ENCODE measurements at regions not wholly inside any gene's neighbourhood (a gene's known extent, or its start where the extent isn't known, plus 50 kb on each side); places are given as distances from the start of the nearest gene placed in this dataset.
A peak's percentile ranks its signal among the peaks of the same experiment; 100 is the strongest.

DNA sequence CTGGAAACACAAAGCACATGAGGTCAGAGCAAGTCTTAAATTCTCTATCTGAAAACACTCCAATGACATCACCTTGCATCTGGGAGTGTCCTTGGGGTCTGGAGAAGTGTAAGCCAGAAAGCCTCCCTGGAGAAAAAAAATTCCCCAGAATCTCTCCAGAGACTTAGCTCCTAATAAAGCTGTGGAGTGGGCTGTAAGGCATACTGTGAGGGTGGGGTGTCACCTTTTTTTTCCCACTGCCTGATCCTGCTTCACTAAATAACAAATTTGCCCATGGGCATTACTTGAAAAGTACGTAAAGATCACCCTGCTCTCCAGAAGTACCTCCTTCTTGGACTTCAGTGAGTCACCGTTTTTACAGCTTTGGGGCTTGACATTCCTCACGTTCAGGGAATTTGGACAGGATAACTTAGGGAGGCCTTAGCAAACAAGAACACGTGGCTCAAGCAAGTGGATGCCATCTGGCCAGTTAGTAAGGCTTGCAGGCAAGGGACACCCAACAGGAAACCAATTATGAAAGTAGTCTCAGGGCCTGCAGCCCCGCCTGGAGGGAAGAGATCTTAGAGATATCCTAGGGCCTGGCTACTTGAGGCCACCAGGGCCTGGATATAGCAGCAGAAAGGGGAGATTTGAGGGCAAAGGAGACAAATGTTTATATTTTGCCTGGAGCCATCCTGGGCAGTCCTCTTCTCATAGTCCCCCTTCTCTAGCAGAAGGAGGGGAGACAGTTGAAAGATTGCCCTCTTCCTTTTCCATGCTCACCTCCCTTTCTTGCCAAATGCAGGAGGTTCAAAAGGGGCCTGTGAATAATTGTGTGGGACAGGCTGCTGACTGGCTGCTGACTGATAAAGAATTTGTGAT is 60.1 kb upstream of the PLAC1 start:
- Mint-ChIP-seq H3K27ac (ENCODE audit: unreplicated experiment) (no peak overlapping the region), H3K36me3 (ENCODE audit: insufficient read depth, unreplicated experiment) (peaks cover 4% of the 10 kb centered on the region), H3K4me1 (ENCODE audit: low read depth, unreplicated experiment) (peaks cover 10% of the 10 kb centered on the region), H3K4me3 (ENCODE audit: low read depth, unreplicated experiment) (no peak overlapping the region), H3K27me3 (ENCODE audit: unreplicated experiment) (peaks cover 3% of the 10 kb centered on the region), H3K9me3 (ENCODE audit: low read depth, unreplicated experiment) (no peaks in the 10 kb centered on the region)
- peak; percentile 34 for DNase-seq
- CTCF ChIA-PET = no interaction called here
- no TSS peak for BruUV-seq (replicated peaks)
- TF ChIP-seq, protein P1, sequence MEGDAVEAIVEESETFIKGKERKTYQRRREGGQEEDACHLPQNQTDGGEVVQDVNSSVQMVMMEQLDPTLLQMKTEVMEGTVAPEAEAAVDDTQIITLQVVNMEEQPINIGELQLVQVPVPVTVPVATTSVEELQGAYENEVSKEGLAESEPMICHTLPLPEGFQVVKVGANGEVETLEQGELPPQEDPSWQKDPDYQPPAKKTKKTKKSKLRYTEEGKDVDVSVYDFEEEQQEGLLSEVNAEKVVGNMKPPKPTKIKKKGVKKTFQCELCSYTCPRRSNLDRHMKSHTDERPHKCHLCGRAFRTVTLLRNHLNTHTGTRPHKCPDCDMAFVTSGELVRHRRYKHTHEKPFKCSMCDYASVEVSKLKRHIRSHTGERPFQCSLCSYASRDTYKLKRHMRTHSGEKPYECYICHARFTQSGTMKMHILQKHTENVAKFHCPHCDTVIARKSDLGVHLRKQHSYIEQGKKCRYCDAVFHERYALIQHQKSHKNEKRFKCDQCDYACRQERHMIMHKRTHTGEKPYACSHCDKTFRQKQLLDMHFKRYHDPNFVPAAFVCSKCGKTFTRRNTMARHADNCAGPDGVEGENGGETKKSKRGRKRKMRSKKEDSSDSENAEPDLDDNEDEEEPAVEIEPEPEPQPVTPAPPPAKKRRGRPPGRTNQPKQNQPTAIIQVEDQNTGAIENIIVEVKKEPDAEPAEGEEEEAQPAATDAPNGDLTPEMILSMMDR (IDR thresholded peaks at IDR 0.05; ENCODE audit: unreplicated experiment) = no peak
- intact Hi-C loops (cut with micrococcal nuclease; ENCODE audit: unreplicated experiment) = loop anchor here (5.0 kb wide), 1 partner anchor 46 kb away; no protein-coding TSS in a partner anchor

DNA sequence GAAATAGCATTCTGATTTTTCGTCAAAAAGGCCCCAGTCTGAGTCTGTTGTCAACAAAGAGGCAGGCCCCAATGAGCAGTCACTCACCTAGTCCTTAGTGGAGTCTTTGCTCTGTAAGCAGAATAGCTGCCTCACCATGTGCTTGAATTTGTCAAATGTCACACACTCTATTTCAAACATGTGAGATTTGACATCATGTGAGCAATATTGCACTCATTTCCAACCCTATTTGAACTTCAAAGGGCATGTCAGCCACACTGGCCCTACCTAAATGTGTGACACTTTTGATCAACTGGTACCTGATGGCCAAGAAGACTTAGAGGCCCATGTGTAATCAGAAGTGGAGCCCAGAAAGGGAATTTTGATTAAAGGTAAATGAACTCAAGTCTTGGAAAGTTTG is 59.4 kb upstream of the PLAC1 start:
- intact Hi-C loops (cut with micrococcal nuclease; ENCODE audit: unreplicated experiment) = loop anchor here (5.0 kb wide), 1 partner anchor 45 kb away; no protein-coding TSS in a partner anchor
- CTCF ChIA-PET = no interaction called here
- H3K36me3 Mint-ChIP-seq (ENCODE audit: insufficient read depth, unreplicated experiment) = peaks cover 4% of the 10 kb centered on the region
- DNase-seq = no peak
- H3K27me3 Mint-ChIP-seq (ENCODE audit: unreplicated experiment) = peaks cover 7% of the 10 kb centered on the region
- no peak overlapping the region for H3K27ac Mint-ChIP-seq (ENCODE audit: unreplicated experiment)
- H3K4me1 Mint-ChIP-seq (ENCODE audit: low read depth, unreplicated experiment) = peaks cover 10% of the 10 kb centered on the region
- BruUV-seq (replicated peaks) = no TSS peak
- H3K9me3 Mint-ChIP-seq (ENCODE audit: low read depth, unreplicated experiment) = no peaks in the 10 kb centered on the region
- H3K4me3 Mint-ChIP-seq (ENCODE audit: low read depth, unreplicated experiment) = no peak overlapping the region
- TF ChIP-seq, protein P1 (IDR thresholded peaks at IDR 0.05; ENCODE audit: unreplicated experiment) = no peak

DNA sequence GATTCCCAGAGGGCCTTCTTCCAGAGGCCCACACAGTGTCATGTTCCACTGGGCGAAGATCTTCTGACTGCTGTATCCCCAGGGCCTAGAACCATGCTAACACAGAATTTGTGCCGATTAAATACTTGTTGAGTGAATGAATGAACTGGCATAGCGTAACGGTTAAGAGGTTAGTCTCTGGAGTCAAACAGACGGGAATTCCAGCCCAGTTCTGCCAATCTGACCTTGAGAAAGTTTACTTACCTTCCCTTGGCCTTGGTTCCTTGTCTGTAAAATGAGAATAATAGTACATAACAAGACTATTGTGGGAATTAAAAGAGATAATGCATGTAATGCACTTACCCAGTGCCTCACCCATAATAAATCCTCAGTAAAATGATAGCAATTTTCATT is 58.3 kb upstream of the PLAC1 start:
- no peak overlapping the region for H3K27ac Mint-ChIP-seq (ENCODE audit: unreplicated experiment)
- H3K27me3 Mint-ChIP-seq (ENCODE audit: unreplicated experiment) = peaks cover 7% of the 10 kb centered on the region
- no peak overlapping the region for H3K4me3 Mint-ChIP-seq (ENCODE audit: low read depth, unreplicated experiment)
- intact Hi-C loops (cut with micrococcal nuclease; ENCODE audit: unreplicated experiment) = loop anchor here (5.0 kb wide), 1 partner anchor 44 kb away; no protein-coding TSS in a partner anchor
- peaks cover 4% of the 10 kb centered on the region for H3K36me3 Mint-ChIP-seq (ENCODE audit: insufficient read depth, unreplicated experiment)
- DNase-seq = no peak
- TF ChIP-seq, protein P1 (IDR thresholded peaks at IDR 0.05; ENCODE audit: unreplicated experiment) = no peak
- CTCF ChIA-PET = no interaction called here
- no TSS peak for BruUV-seq (replicated peaks)
- H3K9me3 Mint-ChIP-seq (ENCODE audit: low read depth, unreplicated experiment) = no peaks in the 10 kb centered on the region
- peaks cover 10% of the 10 kb centered on the region for H3K4me1 Mint-ChIP-seq (ENCODE audit: low read depth, unreplicated experiment)

DNA sequence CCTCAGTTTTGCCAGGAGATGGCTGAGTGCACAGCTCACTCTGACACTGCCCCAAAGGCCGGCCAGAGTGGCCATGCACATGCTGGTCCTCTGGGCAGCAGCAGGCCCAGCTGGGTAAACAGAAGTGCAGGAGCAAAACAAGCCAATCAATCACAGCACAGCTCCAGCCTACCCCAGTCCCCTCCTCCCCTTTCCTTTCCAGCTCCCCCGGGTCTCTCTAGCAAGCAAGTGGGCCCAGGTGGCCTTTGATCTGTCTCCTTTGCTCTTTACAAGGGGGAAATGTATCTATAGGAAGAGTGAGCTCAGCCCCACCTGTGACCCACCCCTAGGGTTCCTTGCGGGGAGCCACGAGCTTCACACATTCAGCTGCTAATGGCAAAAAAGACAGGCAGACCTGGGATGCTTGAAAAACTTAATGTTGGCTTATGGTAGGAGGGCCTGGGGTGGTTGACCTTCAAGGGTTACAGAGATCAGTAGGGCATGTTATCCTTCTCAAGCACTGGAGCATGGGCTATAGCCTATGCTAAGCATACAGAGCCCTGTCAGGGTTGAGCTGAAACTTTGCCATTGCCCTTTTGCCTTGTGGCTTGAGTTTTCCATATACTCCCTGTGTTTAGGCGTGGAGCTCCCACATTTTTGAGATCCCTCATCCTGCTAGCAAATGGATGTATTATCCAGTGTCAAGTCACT is 57.8 kb upstream of the PLAC1 start:
- intact Hi-C loops (cut with micrococcal nuclease; ENCODE audit: unreplicated experiment) = loop anchor here (5.0 kb wide), 1 partner anchor 44 kb away; no protein-coding TSS in a partner anchor
- H3K4me1 Mint-ChIP-seq (ENCODE audit: low read depth, unreplicated experiment) = peaks cover 10% of the 10 kb centered on the region
- TF ChIP-seq, protein P1 (IDR thresholded peaks at IDR 0.05; ENCODE audit: unreplicated experiment) = no peak
- H3K27ac Mint-ChIP-seq (ENCODE audit: unreplicated experiment) = no peak overlapping the region
- no TSS peak for BruUV-seq (replicated peaks)
- no peak overlapping the region for H3K4me3 Mint-ChIP-seq (ENCODE audit: low read depth, unreplicated experiment)
- peaks cover 7% of the 10 kb centered on the region for H3K27me3 Mint-ChIP-seq (ENCODE audit: unreplicated experiment)
- H3K36me3 Mint-ChIP-seq (ENCODE audit: insufficient read depth, unreplicated experiment) = peaks cover 4% of the 10 kb centered on the region
- no peak for DNase-seq
- CTCF ChIA-PET = no interaction called here
- no peaks in the 10 kb centered on the region for H3K9me3 Mint-ChIP-seq (ENCODE audit: low read depth, unreplicated experiment)
